ENCODE measurements at regions not wholly inside any gene's neighbourhood (a gene's known extent, or its start where the extent isn't known, plus 50 kb on each side); places are given as distances from the start of the nearest gene placed in this dataset.
"Not testable (repeated sequence)": the region's sequence is repeated elsewhere in the genome, so short reads cannot be mapped to it uniquely, and the experiment has no call there.

GRCh38 chr7:65633587-65634404 lies 239.1 kb upstream of the VKORC1L1 start:
- H3K4me2 ChIP-seq (ENCODE audit: control insufficient read depth, extremely low read depth, insufficient read depth, low read depth, low read length); H3K9me1 ChIP-seq (ENCODE audit: control insufficient read depth, extremely low read depth, insufficient read depth, low read length); H2AFZ ChIP-seq (ENCODE audit: control insufficient read depth, low read length); DNase-seq (ENCODE audit: low read depth, low spot score); H3K4me1 ChIP-seq (ENCODE audit: control insufficient read depth, extremely low read depth, insufficient read depth, low read length); H3K36me3 ChIP-seq (ENCODE audit: control insufficient read depth in 2 of 2, extremely low read depth in 1 of 2, insufficient read depth in 2 of 2, low read length in 2 of 2); H3K27ac ChIP-seq (ENCODE audit: control insufficient read depth, insufficient read depth, low read length); H3K79me2 ChIP-seq (ENCODE audit: control insufficient read depth, insufficient read depth, low read length); H3K27me3 ChIP-seq (ENCODE audit: control insufficient read depth, extremely low read depth, insufficient read depth, low read length); H4K20me1 ChIP-seq (ENCODE audit: control insufficient read depth, extremely low read depth, insufficient read depth, low read length); H3K9me3 ChIP-seq (ENCODE audit: control insufficient read depth, low read depth, low read length); H3K9ac ChIP-seq (ENCODE audit: control insufficient read depth, extremely low read depth, insufficient read depth, low read length); H3K4me3 ChIP-seq (ENCODE audit: control insufficient read depth in 2 of 3, extremely low read depth in 1 of 3, insufficient read depth in 2 of 3, low read depth in 1 of 3, low read length in 3 of 3); dilution Hi-C loops (cut with MboI; ENCODE audit: extremely low pct_ligation_motif_present, low sequenced_read_pairs); FAIRE-seq: not testable (repeated sequence)

DNA sequence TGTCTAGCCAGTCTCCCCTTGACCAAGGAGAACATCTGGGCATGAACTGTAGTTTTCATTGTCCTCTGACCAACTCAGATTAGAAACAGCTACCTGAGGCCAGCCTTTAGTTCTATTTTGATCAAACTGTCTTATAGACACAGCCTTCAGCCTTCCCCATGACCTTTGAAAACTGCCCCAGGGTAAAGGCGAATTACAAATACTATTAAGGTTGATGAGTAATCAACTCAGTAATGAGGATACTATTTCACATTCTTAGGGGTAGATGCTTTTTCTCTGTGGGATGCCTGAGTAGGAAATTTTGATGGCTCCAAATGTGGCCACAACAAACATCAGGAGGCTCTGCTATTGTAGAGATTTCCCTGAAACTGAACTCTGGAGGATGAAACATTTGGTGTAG lies 234.0 kb upstream of the VKORC1L1 start:
- H3K36me3 ChIP-seq (ENCODE audit: control insufficient read depth in 2 of 2, extremely low read depth in 1 of 2, insufficient read depth in 2 of 2, low read length in 2 of 2); H2AFZ ChIP-seq (ENCODE audit: control insufficient read depth, low read length); dilution Hi-C loops (cut with MboI; ENCODE audit: extremely low pct_ligation_motif_present, low sequenced_read_pairs); H4K20me1 ChIP-seq (ENCODE audit: control insufficient read depth, extremely low read depth, insufficient read depth, low read length); FAIRE-seq; H3K9me3 ChIP-seq (ENCODE audit: control insufficient read depth, low read depth, low read length); H3K4me2 ChIP-seq (ENCODE audit: control insufficient read depth, extremely low read depth, insufficient read depth, low read depth, low read length); H3K27ac ChIP-seq (ENCODE audit: control insufficient read depth, insufficient read depth, low read length); H3K27me3 ChIP-seq (ENCODE audit: control insufficient read depth, extremely low read depth, insufficient read depth, low read length); H3K9me1 ChIP-seq (ENCODE audit: control insufficient read depth, extremely low read depth, insufficient read depth, low read length); H3K4me3 ChIP-seq (ENCODE audit: control insufficient read depth in 2 of 3, extremely low read depth in 1 of 3, insufficient read depth in 2 of 3, low read depth in 1 of 3, low read length in 3 of 3); H3K79me2 ChIP-seq (ENCODE audit: control insufficient read depth, insufficient read depth, low read length); DNase-seq (ENCODE audit: low read depth, low spot score); H3K4me1 ChIP-seq (ENCODE audit: control insufficient read depth, extremely low read depth, insufficient read depth, low read length); H3K9ac ChIP-seq (ENCODE audit: control insufficient read depth, extremely low read depth, insufficient read depth, low read length): not testable (repeated sequence)

GRCh38 chr7:65639717-65640116 lies 233.2 kb upstream of the VKORC1L1 start:
- not testable (repeated sequence) for H3K4me3 ChIP-seq (ENCODE audit: control insufficient read depth in 2 of 3, extremely low read depth in 1 of 3, insufficient read depth in 2 of 3, low read depth in 1 of 3, low read length in 3 of 3); H3K9ac ChIP-seq (ENCODE audit: control insufficient read depth, extremely low read depth, insufficient read depth, low read length)

DNA sequence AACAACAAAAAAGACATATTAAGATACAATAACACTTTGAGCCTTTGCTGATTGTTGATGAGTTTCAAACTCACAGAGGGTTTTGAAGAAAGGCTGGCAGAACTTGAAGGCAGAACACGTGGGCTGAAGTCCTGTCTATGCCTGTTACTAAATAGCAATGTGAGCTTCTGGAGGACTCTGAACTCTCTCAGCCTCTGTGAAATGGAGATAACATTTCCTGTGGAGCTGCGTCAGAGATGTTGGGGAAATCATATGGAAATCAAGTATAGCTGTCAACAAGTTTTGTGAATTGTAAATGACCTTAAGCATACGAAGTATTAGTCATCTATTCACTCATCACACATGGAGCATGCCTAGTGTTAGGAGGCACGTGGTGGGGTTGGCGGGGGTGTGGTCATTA lies 229.4 kb upstream of the VKORC1L1 start:
- not testable (repeated sequence) for H3K4me1 ChIP-seq (ENCODE audit: control insufficient read depth, extremely low read depth, insufficient read depth, low read length); FAIRE-seq; H4K20me1 ChIP-seq (ENCODE audit: control insufficient read depth, extremely low read depth, insufficient read depth, low read length)

More at GRCh38 chr7:65639717-65640116, 233.2 kb upstream of the VKORC1L1 start:
- H3K79me2 ChIP-seq (ENCODE audit: control insufficient read depth, insufficient read depth, low read length); H3K9me3 ChIP-seq (ENCODE audit: control insufficient read depth, low read depth, low read length); H3K4me1 ChIP-seq (ENCODE audit: control insufficient read depth, extremely low read depth, insufficient read depth, low read length); H3K27me3 ChIP-seq (ENCODE audit: control insufficient read depth, extremely low read depth, insufficient read depth, low read length); H3K36me3 ChIP-seq (ENCODE audit: control insufficient read depth in 2 of 2, extremely low read depth in 1 of 2, insufficient read depth in 2 of 2, low read length in 2 of 2); H3K4me2 ChIP-seq (ENCODE audit: control insufficient read depth, extremely low read depth, insufficient read depth, low read depth, low read length); H3K9me1 ChIP-seq (ENCODE audit: control insufficient read depth, extremely low read depth, insufficient read depth, low read length); dilution Hi-C loops (cut with MboI; ENCODE audit: extremely low pct_ligation_motif_present, low sequenced_read_pairs); FAIRE-seq; H3K27ac ChIP-seq (ENCODE audit: control insufficient read depth, insufficient read depth, low read length); DNase-seq (ENCODE audit: low read depth, low spot score); H2AFZ ChIP-seq (ENCODE audit: control insufficient read depth, low read length); H4K20me1 ChIP-seq (ENCODE audit: control insufficient read depth, extremely low read depth, insufficient read depth, low read length): not testable (repeated sequence)

GRCh38 chr7:65647153-65647964 lies 225.5 kb upstream of the VKORC1L1 start:
- H3K27me3 ChIP-seq (ENCODE audit: control insufficient read depth, extremely low read depth, insufficient read depth, low read length); FAIRE-seq; H3K9me1 ChIP-seq (ENCODE audit: control insufficient read depth, extremely low read depth, insufficient read depth, low read length); H3K27ac ChIP-seq (ENCODE audit: control insufficient read depth, insufficient read depth, low read length); H3K79me2 ChIP-seq (ENCODE audit: control insufficient read depth, insufficient read depth, low read length); dilution Hi-C loops (cut with MboI; ENCODE audit: extremely low pct_ligation_motif_present, low sequenced_read_pairs); H4K20me1 ChIP-seq (ENCODE audit: control insufficient read depth, extremely low read depth, insufficient read depth, low read length); H2AFZ ChIP-seq (ENCODE audit: control insufficient read depth, low read length); H3K9me3 ChIP-seq (ENCODE audit: control insufficient read depth, low read depth, low read length); DNase-seq (ENCODE audit: low read depth, low spot score); H3K9ac ChIP-seq (ENCODE audit: control insufficient read depth, extremely low read depth, insufficient read depth, low read length); H3K36me3 ChIP-seq (ENCODE audit: control insufficient read depth in 2 of 2, extremely low read depth in 1 of 2, insufficient read depth in 2 of 2, low read length in 2 of 2); H3K4me3 ChIP-seq (ENCODE audit: control insufficient read depth in 2 of 3, extremely low read depth in 1 of 3, insufficient read depth in 2 of 3, low read depth in 1 of 3, low read length in 3 of 3); H3K4me1 ChIP-seq (ENCODE audit: control insufficient read depth, extremely low read depth, insufficient read depth, low read length); H3K4me2 ChIP-seq (ENCODE audit: control insufficient read depth, extremely low read depth, insufficient read depth, low read depth, low read length): not testable (repeated sequence)

More for the DNA sequence above, 229.4 kb upstream of the VKORC1L1 start:
- H3K27me3 ChIP-seq (ENCODE audit: control insufficient read depth, extremely low read depth, insufficient read depth, low read length); DNase-seq (ENCODE audit: low read depth, low spot score); H3K27ac ChIP-seq (ENCODE audit: control insufficient read depth, insufficient read depth, low read length); H3K9ac ChIP-seq (ENCODE audit: control insufficient read depth, extremely low read depth, insufficient read depth, low read length); H3K9me1 ChIP-seq (ENCODE audit: control insufficient read depth, extremely low read depth, insufficient read depth, low read length); H3K4me3 ChIP-seq (ENCODE audit: control insufficient read depth in 2 of 3, extremely low read depth in 1 of 3, insufficient read depth in 2 of 3, low read depth in 1 of 3, low read length in 3 of 3); dilution Hi-C loops (cut with MboI; ENCODE audit: extremely low pct_ligation_motif_present, low sequenced_read_pairs); H3K79me2 ChIP-seq (ENCODE audit: control insufficient read depth, insufficient read depth, low read length); H3K4me2 ChIP-seq (ENCODE audit: control insufficient read depth, extremely low read depth, insufficient read depth, low read depth, low read length); H2AFZ ChIP-seq (ENCODE audit: control insufficient read depth, low read length); H3K36me3 ChIP-seq (ENCODE audit: control insufficient read depth in 2 of 2, extremely low read depth in 1 of 2, insufficient read depth in 2 of 2, low read length in 2 of 2); H3K9me3 ChIP-seq (ENCODE audit: control insufficient read depth, low read depth, low read length): not testable (repeated sequence)

Measured in keratinocyte (primary cell).